DND-41 (cell line): ENCODE measurements at regions not wholly inside any gene's neighbourhood (a gene's known extent, or its start where the extent isn't known, plus 50 kb on each side); places are given as distances from the start of the nearest gene placed in this dataset.

Experiments
- EZH2 ChIP-seq: IDR thresholded peaks from 3 replicates; pipeline ENCODE4 v1.6.1; 2012; ENCODE audit warnings: borderline replicate concordance, low read depth, mild to moderate bottlenecking, moderate library complexity, low read length, inconsistent platforms; ENCODE audit not compliant: severe bottlenecking
- TF ChIP-seq, protein P1 (sequence below): IDR thresholded peaks from 2 replicates; pipeline ENCODE4 v1.5.1; 2012; ENCODE audit warnings: borderline replicate concordance, low read length, moderate library complexity, mild to moderate bottlenecking; ENCODE audit not compliant: poor library complexity, severe bottlenecking; ENCODE audit errors: extremely low read depth

- no peak for TF ChIP-seq EZH2
- TF ChIP-seq, protein P1, sequence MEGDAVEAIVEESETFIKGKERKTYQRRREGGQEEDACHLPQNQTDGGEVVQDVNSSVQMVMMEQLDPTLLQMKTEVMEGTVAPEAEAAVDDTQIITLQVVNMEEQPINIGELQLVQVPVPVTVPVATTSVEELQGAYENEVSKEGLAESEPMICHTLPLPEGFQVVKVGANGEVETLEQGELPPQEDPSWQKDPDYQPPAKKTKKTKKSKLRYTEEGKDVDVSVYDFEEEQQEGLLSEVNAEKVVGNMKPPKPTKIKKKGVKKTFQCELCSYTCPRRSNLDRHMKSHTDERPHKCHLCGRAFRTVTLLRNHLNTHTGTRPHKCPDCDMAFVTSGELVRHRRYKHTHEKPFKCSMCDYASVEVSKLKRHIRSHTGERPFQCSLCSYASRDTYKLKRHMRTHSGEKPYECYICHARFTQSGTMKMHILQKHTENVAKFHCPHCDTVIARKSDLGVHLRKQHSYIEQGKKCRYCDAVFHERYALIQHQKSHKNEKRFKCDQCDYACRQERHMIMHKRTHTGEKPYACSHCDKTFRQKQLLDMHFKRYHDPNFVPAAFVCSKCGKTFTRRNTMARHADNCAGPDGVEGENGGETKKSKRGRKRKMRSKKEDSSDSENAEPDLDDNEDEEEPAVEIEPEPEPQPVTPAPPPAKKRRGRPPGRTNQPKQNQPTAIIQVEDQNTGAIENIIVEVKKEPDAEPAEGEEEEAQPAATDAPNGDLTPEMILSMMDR: no peak
Measured at GRCh38 chr17:13788385-13788784, 186.7 kb upstream of the HS3ST3A1 start.
